Left lung (tissue), 4 donors: ENCODE measurements at regions not wholly inside any gene's neighbourhood (a gene's known extent, or its start where the extent isn't known, plus 50 kb on each side); places are given as distances from the start of the nearest gene placed in this dataset.

Experiments used
- ATAC-seq: fragments of 200-7000 bp; cut with Tn5 transposase; one replicate; pipeline ENCODE4 v1.9.1; 2020; ENCODE audit warnings: moderate library complexity
- DNase-seq, 4 donors: peaks; one replicate each; pipeline ENCODE4 v3.0.0-alpha.2; 2013 to 2020
- H3K27ac ChIP-seq, 2 donors: fragments of 200-600 bp; sonication (generic) in 1 of 2; one replicate each; pipeline versions ENCODE4 v1.5.0 to v1.8.0; 2020 to 2021
- H3K27me3 ChIP-seq, 2 donors: fragments of 200-600 bp; sonication (generic) in 1 of 2; one replicate each; pipeline versions ENCODE4 v1.5.0 to v1.8.0; 2020 to 2021
- H3K36me3 ChIP-seq, 2 donors: fragments of 200-600 bp; sonication (generic) in 1 of 2; one replicate each; pipeline versions ENCODE4 v1.5.0 to v1.8.0; 2020 to 2021
- H3K4me1 ChIP-seq, 2 donors: fragments of 200-600 bp; one replicate each; pipeline ENCODE4 v1.8.0; 2021
- H3K4me3 ChIP-seq, 2 donors: fragments of 200-600 bp; sonication (generic) in 1 of 2; one replicate each; pipeline versions ENCODE4 v1.5.0 to v1.8.0; 2020 to 2021; ENCODE audit warnings: mild to moderate bottlenecking in 1 of 2
- H3K9me3 ChIP-seq, 2 donors: fragments of 200-600 bp; sonication (generic) in 1 of 2; one replicate each; pipeline versions ENCODE4 v1.5.0 to v1.8.0; 2020 to 2021
- CTCF ChIP-seq, 2 donors: fragments of 200-600 bp; sonication (generic) in 1 of 2; IDR thresholded peaks; one replicate each; pipeline versions ENCODE4 v1.5.0 to v1.8.0; 2021; ENCODE audit warnings: antibody characterized with exemption in 2 of 2
- intact Hi-C, 2 donors: fragments of 100-400 bp; cut with DNase I; formaldehyde crosslinking; loops; one replicate each; pipeline versions ENCODE4 v1.11.2 to v1.14.2; 2022
- donor health status: DM: no; HTN: yes; CAD: no.
- donor health status: DM: no; HTN: no; CAD: no.

GRCh38 chr1:38743184-38743583, 116.4 kb downstream of the RRAGC start:
- Histone ChIP-seq H3K27me3 (no peaks in the 10 kb centered on the region), H3K27ac (no peak overlapping the region), H3K9me3 (no peaks in the 10 kb centered on the region), H3K4me3 (no peak overlapping the region), H3K36me3 (no peaks in the 10 kb centered on the region), H3K4me1 (no peaks in the 10 kb centered on the region)
- ATAC-seq (no peak), DNase-seq (no peak)
- TF ChIP-seq CTCF (IDR thresholded peaks at IDR 0.05) = no peak
- intact Hi-C loops = no loop called here

- Histone ChIP-seq H3K27me3 (no peaks in the 10 kb centered on the region), H3K9me3 (no peaks in the 10 kb centered on the region), H3K36me3 (no peaks in the 10 kb centered on the region), H3K4me3 (no peak overlapping the region), H3K4me1 (no peaks in the 10 kb centered on the region), H3K27ac (no peak overlapping the region)
- ATAC-seq (no peak), DNase-seq (peak in 1 of 4 donors; percentile 24)
- no peak for TF ChIP-seq CTCF (IDR thresholded peaks at IDR 0.05)
- intact Hi-C loops = no loop called here
Measured at GRCh38 chr1:38741341-38741740, 118.2 kb downstream of the RRAGC start.

- no peak for TF ChIP-seq CTCF (IDR thresholded peaks at IDR 0.05)
- H3K4me3 ChIP-seq = no peak overlapping the region
- no peaks in the 10 kb centered on the region for H3K27me3 ChIP-seq
- H3K27ac ChIP-seq = no peak overlapping the region
- no peaks in the 10 kb centered on the region for H3K4me1 ChIP-seq
- intact Hi-C loops = no loop called here
- ATAC-seq (no peak), DNase-seq (no peak)
- H3K36me3 ChIP-seq = no peaks in the 10 kb centered on the region
- no peaks in the 10 kb centered on the region for H3K9me3 ChIP-seq
Measured at GRCh38 chr1:38740487-38740886, 119.1 kb downstream of the RRAGC start.

- DNase-seq (no peak), ATAC-seq (no peak)
- no peaks in the 10 kb centered on the region for H3K36me3 ChIP-seq
- no peaks in the 10 kb centered on the region for H3K9me3 ChIP-seq
- H3K27me3 ChIP-seq = peaks cover 0 to 5% of the 10 kb centered on the region in 2 donors
- intact Hi-C loops = no loop called here
- no peak overlapping the region for H3K27ac ChIP-seq
- H3K4me3 ChIP-seq = no peak overlapping the region
- no peak for TF ChIP-seq CTCF (IDR thresholded peaks at IDR 0.05)
- no peaks in the 10 kb centered on the region for H3K4me1 ChIP-seq
Measured at GRCh38 chr1:38738207-38738606, 121.4 kb downstream of the RRAGC start.

GRCh38 chr1:38736399-38736798, 123.2 kb downstream of the RRAGC start:
- no peak for TF ChIP-seq CTCF (IDR thresholded peaks at IDR 0.05)
- peaks cover 0 to 21% of the 10 kb centered on the region in 2 donors for H3K27me3 ChIP-seq
- ATAC-seq (no peak), DNase-seq (no peak)
- no peaks in the 10 kb centered on the region for H3K4me1 ChIP-seq
- no peaks in the 10 kb centered on the region for H3K9me3 ChIP-seq
- no peak overlapping the region for H3K27ac ChIP-seq
- H3K36me3 ChIP-seq = no peaks in the 10 kb centered on the region
- intact Hi-C loops = no loop called here
- H3K4me3 ChIP-seq = no peak overlapping the region
